ENCODE measurements at regions not wholly inside any gene's neighbourhood (a gene's known extent, or its start where the extent isn't known, plus 50 kb on each side); places are given as distances from the start of the nearest gene placed in this dataset.

DNA sequence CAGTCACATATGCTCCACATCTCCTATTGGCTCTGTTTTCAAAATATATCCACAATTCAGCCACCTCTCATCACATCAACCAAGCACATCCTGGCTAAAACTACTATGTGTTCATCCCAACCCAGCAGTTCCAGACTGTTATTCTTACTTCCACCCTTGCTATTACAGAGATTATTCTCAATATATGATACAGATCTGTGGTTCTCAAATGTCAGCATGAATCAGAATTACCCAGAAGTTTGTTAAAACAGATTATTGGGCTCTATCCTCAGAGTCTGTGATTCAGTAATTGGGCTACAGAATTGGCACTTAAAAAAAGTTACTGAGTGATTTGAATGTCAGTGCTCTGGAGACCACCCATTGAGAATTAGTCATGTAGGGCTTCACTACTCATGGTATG is 78.8 kb upstream of the IZUMO3 start:
- TF ChIP-seq CTCF (conservative IDR thresholded peaks at IDR 0.05), result no peak
- no peak for TF ChIP-seq ZFX (IDR thresholded peaks at IDR 0.05)

DNA sequence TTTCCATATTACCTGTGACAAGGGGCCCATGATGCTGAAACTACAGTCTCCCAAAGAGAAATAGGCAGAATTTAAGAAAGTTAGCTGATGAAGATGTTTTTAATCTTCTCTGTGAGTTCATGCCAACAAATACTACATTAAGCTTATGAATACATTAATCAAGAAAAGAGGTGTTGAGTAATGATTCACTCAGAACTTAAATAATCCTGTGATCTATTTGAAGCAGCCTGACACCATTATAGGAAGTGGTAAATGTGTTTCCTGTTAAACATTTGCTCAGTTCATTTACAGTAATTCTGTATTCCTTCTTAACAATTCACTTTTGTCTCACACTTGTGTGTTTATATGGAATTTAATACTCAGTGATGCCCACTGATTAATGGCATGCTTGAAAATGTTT is 75.0 kb upstream of the IZUMO3 start:
- no peak overlapping the region for H3K27ac ChIP-seq
- TF ChIP-seq CTCF (conservative IDR thresholded peaks at IDR 0.05) (no peak), ZFX (IDR thresholded peaks at IDR 0.05) (no peak)

More for the DNA sequence above, 78.8 kb upstream of the IZUMO3 start:
- no peak overlapping the region for H3K27ac ChIP-seq

DNA sequence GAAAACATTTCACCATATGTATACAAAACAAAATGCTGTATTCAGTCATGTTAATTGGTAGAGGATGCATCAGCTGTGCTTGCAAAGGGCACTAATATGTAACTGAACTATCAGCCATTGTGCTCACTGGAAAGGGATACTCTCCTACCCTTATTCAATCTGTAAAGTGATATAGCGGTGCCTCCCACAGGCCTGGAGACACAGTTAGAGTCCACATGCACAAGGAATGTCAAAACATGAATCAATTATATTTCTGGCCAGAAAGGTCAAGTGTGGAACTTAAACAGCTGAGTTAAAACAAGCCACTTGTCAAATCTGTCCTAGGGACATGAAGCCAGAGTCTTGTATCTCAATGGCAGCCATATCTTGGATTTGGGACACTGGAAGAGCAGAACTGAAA is 71.2 kb upstream of the IZUMO3 start:
- no peak overlapping the region for H3K27ac ChIP-seq

GRCh38 chr9:24614070-24614469 is 68.4 kb upstream of the IZUMO3 start:
- no peak overlapping the region for H3K27ac ChIP-seq
- TF ChIP-seq CTCF (conservative IDR thresholded peaks at IDR 0.05) (peak; percentile 44), ZFX (IDR thresholded peaks at IDR 0.05) (no peak)

More for the DNA sequence above, 71.2 kb upstream of the IZUMO3 start:
- TF ChIP-seq ZFX (IDR thresholded peaks at IDR 0.05) (no peak), CTCF (conservative IDR thresholded peaks at IDR 0.05) (peak; percentile 11; the same call in 1 of the 2 replicates)

DNA sequence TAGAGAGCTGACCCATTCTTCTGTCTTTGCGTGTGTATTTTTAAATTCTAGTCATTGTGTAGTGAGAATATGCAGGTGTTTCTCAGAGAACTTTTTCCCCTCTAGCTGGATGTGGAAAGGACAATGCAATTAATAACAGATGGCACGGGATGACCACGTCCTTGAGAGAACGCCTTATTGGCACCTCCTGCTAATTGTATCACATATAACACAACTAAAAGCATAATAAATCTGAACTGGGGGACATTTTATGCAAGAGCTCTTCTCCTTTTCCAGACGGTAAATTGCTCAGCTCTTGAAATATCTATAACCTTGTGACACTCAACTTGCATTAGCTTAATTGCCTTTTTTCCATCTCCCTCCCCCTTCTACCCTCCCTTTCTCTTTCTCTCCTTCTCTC is 62.9 kb upstream of the IZUMO3 start:
- no peak overlapping the region for H3K27ac ChIP-seq
- TF ChIP-seq ZFX (IDR thresholded peaks at IDR 0.05) (no peak), CTCF (conservative IDR thresholded peaks at IDR 0.05) (no peak)

- no peak overlapping the region for H3K27ac ChIP-seq
- TF ChIP-seq ZFX (IDR thresholded peaks at IDR 0.05), result no peak
- TF ChIP-seq CTCF (conservative IDR thresholded peaks at IDR 0.05), result no peak
Measured at GRCh38 chr9:24602693-24603352, 57.1 kb upstream of the IZUMO3 start.

Data from C4-2B (cell line).